Mesothelial cell of epicardium (in vitro differentiated cells): ENCODE measurements at regions not wholly inside any gene's neighbourhood (a gene's known extent, or its start where the extent isn't known, plus 50 kb on each side); places are given as distances from the start of the nearest gene placed in this dataset.

ENCODE experiments used
- DNase-seq, 2 experiments: peaks; one replicate each; pipeline ENCODE4 v3.0.0; 2021; ENCODE audit warnings: low spot score in 2 of 2; ENCODE audit not compliant: unreplicated experiment in 2 of 2
- H3K27ac Mint-ChIP-seq: 2 replicates; pipeline ENCODE4 v1.8.0; 2021; ENCODE audit warnings: mixed read lengths
- H3K27me3 Mint-ChIP-seq: 2 replicates; pipeline ENCODE4 v1.8.0; 2021; ENCODE audit warnings: low read depth, mixed read lengths
- H3K36me3 Mint-ChIP-seq: 2 replicates; pipeline ENCODE4 v1.8.0; 2021; ENCODE audit warnings: mixed read lengths
- H3K4me1 Mint-ChIP-seq: 2 replicates; pipeline ENCODE4 v1.8.0; 2021; ENCODE audit warnings: mixed read lengths
- H3K4me3 Mint-ChIP-seq: 2 replicates; pipeline ENCODE4 v1.8.0; 2021; ENCODE audit warnings: mild to moderate bottlenecking, moderate library complexity, mixed read lengths
- H3K9me3 Mint-ChIP-seq: 2 replicates; pipeline ENCODE4 v1.8.0; 2021; ENCODE audit warnings: mixed read lengths
- TF ChIP-seq, protein P1 (sequence below): fragments of 200-600 bp; sonication (generic); IDR thresholded peaks from one replicate; pipeline ENCODE4 v1.5.0; 2021; ENCODE audit warnings: antibody characterized with exemption; ENCODE audit not compliant: unreplicated experiment

DNA sequence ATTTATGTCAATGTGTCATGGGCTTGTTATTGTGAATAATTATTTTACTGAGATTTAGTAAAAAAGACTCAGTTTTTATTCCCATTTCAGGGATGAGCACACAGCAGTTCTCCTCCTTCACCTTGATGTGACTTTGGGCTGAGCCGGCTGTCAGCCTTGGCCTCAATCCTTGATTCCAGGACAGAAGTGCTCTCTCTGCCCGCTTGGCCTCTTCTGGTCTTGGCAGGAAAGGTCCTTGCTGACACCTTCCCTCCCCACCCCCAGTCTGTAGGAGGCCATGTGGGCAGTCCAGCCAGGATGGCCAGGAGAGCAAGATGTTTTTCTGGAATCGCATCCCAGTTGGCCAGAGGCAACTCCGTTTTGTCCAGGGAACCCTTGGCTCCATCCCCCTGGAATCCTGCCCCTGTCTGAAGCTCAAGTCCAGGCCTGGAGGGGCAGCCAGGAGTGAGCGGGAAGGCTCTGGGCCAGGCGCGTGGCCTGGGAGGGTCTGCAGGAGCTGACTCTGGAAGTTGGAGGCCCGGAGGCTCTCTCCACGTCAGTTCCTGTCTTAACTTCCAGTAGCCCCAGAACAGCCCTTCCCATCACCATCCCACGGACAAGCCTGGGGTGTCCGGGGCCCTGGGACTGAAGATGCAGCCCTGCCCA is 100.9 kb downstream of the PDGFA start:
- TF ChIP-seq, protein P1, sequence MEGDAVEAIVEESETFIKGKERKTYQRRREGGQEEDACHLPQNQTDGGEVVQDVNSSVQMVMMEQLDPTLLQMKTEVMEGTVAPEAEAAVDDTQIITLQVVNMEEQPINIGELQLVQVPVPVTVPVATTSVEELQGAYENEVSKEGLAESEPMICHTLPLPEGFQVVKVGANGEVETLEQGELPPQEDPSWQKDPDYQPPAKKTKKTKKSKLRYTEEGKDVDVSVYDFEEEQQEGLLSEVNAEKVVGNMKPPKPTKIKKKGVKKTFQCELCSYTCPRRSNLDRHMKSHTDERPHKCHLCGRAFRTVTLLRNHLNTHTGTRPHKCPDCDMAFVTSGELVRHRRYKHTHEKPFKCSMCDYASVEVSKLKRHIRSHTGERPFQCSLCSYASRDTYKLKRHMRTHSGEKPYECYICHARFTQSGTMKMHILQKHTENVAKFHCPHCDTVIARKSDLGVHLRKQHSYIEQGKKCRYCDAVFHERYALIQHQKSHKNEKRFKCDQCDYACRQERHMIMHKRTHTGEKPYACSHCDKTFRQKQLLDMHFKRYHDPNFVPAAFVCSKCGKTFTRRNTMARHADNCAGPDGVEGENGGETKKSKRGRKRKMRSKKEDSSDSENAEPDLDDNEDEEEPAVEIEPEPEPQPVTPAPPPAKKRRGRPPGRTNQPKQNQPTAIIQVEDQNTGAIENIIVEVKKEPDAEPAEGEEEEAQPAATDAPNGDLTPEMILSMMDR, result no peak
- H3K4me3 Mint-ChIP-seq, result no peak overlapping the region
- peaks cover 3% of the 10 kb centered on the region for H3K36me3 Mint-ChIP-seq
- no peak overlapping the region for H3K27ac Mint-ChIP-seq
- H3K9me3 Mint-ChIP-seq, result peaks cover 8% of the 10 kb centered on the region
- DNase-seq, result no peak
- H3K27me3 Mint-ChIP-seq, result peaks cover 3% of the 10 kb centered on the region
- no peaks in the 10 kb centered on the region for H3K4me1 Mint-ChIP-seq

DNA sequence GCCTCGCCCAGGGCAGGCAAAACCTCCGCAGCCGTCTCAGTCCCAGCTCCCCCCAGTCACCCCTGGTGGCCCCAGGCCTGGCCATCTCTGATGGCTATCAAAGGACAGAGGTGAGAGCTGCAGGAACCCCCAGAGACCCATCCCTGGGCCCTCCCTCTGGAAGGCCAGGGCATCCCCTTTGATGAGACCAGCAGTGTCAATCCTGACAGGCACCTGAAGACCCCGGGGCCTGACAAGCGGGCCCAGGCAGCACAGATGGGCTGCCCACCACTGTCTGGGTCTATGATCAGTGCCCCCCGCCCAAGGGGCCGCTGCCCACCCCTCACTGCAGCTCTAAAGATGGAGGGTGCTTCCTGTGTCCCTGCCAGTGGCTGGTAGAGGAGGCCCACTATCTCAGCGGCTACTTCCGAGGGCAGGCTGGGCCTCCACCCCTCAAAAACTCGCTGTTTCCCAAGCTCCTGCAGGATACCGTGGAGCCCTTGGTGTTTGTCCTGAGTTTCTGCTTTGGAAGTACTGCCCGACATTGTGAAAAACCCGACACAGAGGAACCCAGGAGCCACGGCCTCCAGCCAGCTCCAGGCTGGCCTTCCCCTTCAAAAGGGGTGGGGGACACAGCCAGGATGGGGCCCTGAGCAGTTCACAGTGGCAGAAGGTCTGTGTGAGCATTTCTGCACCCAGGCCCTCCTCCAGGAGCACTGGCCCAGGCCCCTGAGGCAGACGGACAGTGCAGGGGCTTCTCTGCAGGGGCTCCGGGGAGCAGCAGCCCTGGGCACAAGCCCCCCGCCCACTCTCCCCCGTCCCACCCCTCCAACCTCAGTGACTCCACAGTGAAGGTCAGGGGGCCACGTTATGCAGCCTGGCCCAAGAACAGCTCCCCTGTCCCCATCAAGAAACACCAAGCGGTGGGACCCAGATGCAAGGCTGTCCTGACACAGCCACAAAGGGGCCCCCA is 99.2 kb downstream of the PDGFA start:
- H3K4me1 Mint-ChIP-seq, result no peaks in the 10 kb centered on the region
- TF ChIP-seq, protein P1, result no peak
- H3K9me3 Mint-ChIP-seq, result peaks cover 8% of the 10 kb centered on the region
- H3K27ac Mint-ChIP-seq, result no peak overlapping the region
- no peak overlapping the region for H3K4me3 Mint-ChIP-seq
- no peak for DNase-seq
- peaks cover 3% of the 10 kb centered on the region for H3K27me3 Mint-ChIP-seq
- H3K36me3 Mint-ChIP-seq, result peaks cover 3% of the 10 kb centered on the region

DNA sequence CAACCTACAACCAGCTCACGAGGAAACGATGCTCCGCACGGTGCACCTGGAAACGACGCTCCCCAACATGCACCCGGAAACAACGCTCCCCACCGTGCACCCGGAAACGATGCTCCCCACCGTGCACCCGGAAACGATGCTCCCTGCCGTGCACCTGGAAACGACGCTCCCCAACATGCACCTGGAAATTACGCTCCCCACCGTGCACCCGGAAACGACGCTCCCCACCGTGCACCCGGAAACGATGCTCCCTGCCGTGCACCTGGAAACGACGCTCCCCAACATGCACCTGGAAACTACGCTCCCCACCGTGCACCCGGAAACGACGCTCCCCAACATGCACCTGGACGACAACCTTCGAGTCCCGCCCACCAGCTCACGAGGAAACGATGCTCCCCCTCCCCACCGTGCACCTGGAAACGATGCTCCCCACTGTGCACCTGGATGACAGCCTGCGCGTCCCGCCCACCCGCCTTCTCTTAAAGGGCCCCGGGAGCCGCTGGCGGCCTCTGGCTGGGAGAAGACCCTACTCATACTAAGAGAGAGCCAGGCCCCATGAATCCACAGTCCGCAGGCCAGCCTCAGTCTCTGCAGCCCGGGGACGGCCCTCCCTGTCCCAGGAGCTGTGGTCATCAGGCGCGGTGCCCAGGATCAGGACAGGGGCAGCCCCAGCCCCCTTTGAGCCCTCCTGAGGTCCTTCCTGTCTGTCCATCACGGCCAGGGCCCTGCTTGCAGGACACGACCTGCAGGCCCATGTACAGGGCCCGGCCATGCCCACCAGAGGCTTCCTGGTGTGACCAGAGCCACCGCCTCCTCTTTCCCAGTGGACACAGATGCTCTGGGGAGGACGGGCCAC is 98.3 kb downstream of the PDGFA start:
- no peak overlapping the region for H3K4me3 Mint-ChIP-seq

DNA sequence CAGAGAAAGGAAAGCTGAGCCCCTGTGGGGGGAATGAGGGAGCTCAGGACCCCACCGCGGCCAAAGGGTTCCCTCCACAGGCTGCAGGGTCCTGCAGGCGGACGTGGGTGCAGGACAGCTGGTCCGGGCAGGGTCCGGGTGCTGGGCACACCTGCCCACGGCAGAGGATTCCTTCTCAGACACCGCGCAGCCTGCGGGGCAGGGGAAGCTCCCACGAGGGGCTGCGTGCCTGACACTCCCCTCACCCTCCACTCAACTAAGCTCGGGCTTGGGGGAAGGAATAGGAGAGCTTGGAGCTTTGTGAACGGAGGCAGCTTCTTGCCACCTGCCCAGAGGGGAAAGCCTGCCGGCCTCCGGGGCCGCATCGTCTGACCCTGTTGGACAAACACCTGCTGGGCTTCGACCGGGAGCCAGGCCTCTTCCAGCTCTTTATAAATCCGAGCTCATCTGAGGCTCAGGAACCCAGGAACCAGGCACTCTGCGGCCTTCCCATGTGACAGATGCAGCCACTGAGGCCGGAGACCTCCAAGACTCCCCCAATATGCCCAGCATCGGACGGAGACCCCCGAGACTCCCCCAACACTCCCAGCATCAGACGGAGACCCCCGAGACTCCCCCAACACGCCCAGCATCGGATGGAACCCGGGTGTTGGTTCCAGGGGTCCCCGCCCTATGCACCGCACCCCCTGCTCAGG is 97.3 kb downstream of the PDGFA start:
- TF ChIP-seq, protein P1, result no peak
- H3K27me3 Mint-ChIP-seq, result peaks cover 3% of the 10 kb centered on the region
- DNase-seq, result no peak
- peaks cover 3% of the 10 kb centered on the region for H3K36me3 Mint-ChIP-seq
- H3K4me3 Mint-ChIP-seq, result no peak overlapping the region
- H3K4me1 Mint-ChIP-seq, result peaks cover 2% of the 10 kb centered on the region
- H3K27ac Mint-ChIP-seq, result no peak overlapping the region
- peaks cover 8% of the 10 kb centered on the region for H3K9me3 Mint-ChIP-seq

More for the DNA sequence above, 98.3 kb downstream of the PDGFA start:
- peaks cover 8% of the 10 kb centered on the region for H3K9me3 Mint-ChIP-seq
- TF ChIP-seq, protein P1, result no peak
- DNase-seq, result no peak
- peaks cover 3% of the 10 kb centered on the region for H3K27me3 Mint-ChIP-seq
- no peak overlapping the region for H3K27ac Mint-ChIP-seq
- peaks cover 3% of the 10 kb centered on the region for H3K36me3 Mint-ChIP-seq
- H3K4me1 Mint-ChIP-seq, result no peaks in the 10 kb centered on the region

DNA sequence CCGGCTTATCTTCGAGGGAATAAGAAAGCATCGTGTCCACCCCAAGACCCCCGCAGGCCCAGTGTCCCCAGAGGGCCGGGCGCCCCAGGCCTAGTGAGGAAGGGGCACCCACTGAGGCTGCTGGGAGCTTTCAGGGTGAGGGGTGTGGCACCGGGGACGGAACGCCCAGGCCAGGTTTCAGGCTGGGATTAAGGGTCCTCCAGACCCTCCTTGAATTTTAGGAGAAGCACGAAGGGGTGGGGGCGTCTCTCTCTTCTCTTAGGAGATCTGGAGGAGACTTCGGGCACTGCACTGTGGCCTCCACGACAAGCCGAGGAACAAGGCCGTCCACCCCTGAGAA is 96.8 kb downstream of the PDGFA start:
- Mint-ChIP-seq H3K36me3 (peaks cover 3% of the 10 kb centered on the region), H3K27ac (no peak overlapping the region), H3K4me3 (no peak overlapping the region), H3K9me3 (peaks cover 5% of the 10 kb centered on the region), H3K4me1 (peaks cover 2% of the 10 kb centered on the region), H3K27me3 (peaks cover 3% of the 10 kb centered on the region)
- no peak for DNase-seq
- TF ChIP-seq, protein P1, result no peak
